ENCODE measurements at regions not wholly inside any gene's neighbourhood (a gene's known extent, or its start where the extent isn't known, plus 50 kb on each side); places are given as distances from the start of the nearest gene placed in this dataset.

DNA sequence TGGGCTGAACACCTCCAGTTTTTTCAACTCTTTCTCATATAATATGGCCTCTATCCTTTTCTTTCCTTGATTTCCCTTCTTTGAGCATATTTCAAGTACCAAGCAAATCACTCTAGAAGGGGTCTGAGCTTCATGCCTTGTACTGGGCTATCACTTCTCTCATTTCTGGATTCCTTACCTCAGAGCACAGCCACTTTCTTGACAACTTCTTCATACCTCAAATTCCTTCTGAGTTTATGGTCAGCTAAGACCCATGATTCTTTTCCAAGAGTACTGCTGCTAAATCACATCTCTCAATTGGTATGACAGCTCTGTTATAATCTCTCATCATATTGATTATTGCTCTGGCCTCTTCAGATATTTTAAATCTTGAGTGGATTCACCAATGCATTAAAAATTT lies 224.8 kb upstream of the ZBED5 start:
- H3K27ac Mint-ChIP-seq: no peak overlapping the region
- no peaks in the 10 kb centered on the region for H3K4me1 Mint-ChIP-seq
- peaks cover 13% of the 10 kb centered on the region for H3K27me3 Mint-ChIP-seq (ENCODE audit: insufficient read depth)

DNA sequence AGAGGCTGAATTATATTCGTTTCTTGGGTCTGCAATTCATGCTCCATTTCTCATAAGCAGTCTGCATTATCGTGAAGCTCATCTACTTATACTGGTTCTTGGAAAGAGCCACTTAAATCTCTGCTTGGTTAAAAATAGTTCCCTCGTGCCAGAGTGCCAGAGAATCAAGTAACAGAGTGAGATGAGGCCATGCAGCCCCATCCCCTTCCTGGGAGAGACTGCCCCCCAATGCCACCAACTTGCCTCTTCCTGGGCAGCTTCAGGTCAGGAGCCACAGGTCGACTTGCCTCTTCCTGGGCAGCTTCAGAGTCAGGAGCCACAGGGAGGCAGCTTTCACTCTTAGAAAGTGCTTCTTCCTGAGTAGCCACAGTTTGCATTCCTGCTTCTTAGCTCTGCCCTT lies 223.9 kb upstream of the ZBED5 start:
- Mint-ChIP-seq H3K4me3 (no peak overlapping the region), H3K27me3 (ENCODE audit: insufficient read depth) (peaks cover 13% of the 10 kb centered on the region), H3K27ac (no peak overlapping the region), H3K36me3 (ENCODE audit: low read depth) (no peaks in the 10 kb centered on the region), H3K9me3 (no peaks in the 10 kb centered on the region), H3K4me1 (peaks cover 2% of the 10 kb centered on the region)
- H3K9me3 ChIP-seq (ENCODE audit: control insufficient read depth, low read length): no peaks in the 10 kb centered on the region
- H3K27me3 ChIP-seq (ENCODE audit: control insufficient read depth, insufficient read depth, low read length, poor library complexity, severe bottlenecking): peaks cover 11% of the 10 kb centered on the region
- peak overlapping the region; percentile 90 for H3K27ac ChIP-seq (ENCODE audit: low read depth, low read length)
- H3K4me1 ChIP-seq (ENCODE audit: control insufficient read depth, insufficient read depth, low read length): no peaks in the 10 kb centered on the region
- no peak for DNase-seq
- TF ChIP-seq, protein P1, sequence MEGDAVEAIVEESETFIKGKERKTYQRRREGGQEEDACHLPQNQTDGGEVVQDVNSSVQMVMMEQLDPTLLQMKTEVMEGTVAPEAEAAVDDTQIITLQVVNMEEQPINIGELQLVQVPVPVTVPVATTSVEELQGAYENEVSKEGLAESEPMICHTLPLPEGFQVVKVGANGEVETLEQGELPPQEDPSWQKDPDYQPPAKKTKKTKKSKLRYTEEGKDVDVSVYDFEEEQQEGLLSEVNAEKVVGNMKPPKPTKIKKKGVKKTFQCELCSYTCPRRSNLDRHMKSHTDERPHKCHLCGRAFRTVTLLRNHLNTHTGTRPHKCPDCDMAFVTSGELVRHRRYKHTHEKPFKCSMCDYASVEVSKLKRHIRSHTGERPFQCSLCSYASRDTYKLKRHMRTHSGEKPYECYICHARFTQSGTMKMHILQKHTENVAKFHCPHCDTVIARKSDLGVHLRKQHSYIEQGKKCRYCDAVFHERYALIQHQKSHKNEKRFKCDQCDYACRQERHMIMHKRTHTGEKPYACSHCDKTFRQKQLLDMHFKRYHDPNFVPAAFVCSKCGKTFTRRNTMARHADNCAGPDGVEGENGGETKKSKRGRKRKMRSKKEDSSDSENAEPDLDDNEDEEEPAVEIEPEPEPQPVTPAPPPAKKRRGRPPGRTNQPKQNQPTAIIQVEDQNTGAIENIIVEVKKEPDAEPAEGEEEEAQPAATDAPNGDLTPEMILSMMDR (conservative IDR thresholded peaks at IDR 0.05): no peak
- 64 to 83% methylated on average over 3 to 4 of the region's 4 CpGs for WGBS, 2 experiments (ENCODE audit: insufficient coverage in 1 of 2, insufficient read length in 1 of 2)
- no peak overlapping the region for H3K4me3 ChIP-seq (ENCODE audit: low read length)
- no peak overlapping the region for H3K9ac ChIP-seq (ENCODE audit: extremely low read depth, low read length, poor library complexity, severe bottlenecking)
- H3K36me3 ChIP-seq (ENCODE audit: control insufficient read depth, insufficient read depth, low read length): no peaks in the 10 kb centered on the region

More for the DNA sequence above, 224.8 kb upstream of the ZBED5 start:
- H3K4me1 ChIP-seq (ENCODE audit: control insufficient read depth, insufficient read depth, low read length): no peaks in the 10 kb centered on the region
- H3K9me3 ChIP-seq (ENCODE audit: control insufficient read depth, low read length): no peaks in the 10 kb centered on the region
- Mint-ChIP-seq H3K36me3 (ENCODE audit: low read depth) (no peaks in the 10 kb centered on the region), H3K4me3 (no peak overlapping the region), H3K9me3 (no peaks in the 10 kb centered on the region)
- DNase-seq: no peak
- H3K27me3 ChIP-seq (ENCODE audit: control insufficient read depth, insufficient read depth, low read length, poor library complexity, severe bottlenecking): peaks cover 11% of the 10 kb centered on the region
- H3K36me3 ChIP-seq (ENCODE audit: control insufficient read depth, insufficient read depth, low read length): no peaks in the 10 kb centered on the region
- no peak overlapping the region for H3K9ac ChIP-seq (ENCODE audit: extremely low read depth, low read length, poor library complexity, severe bottlenecking)
- no peak overlapping the region for H3K27ac ChIP-seq (ENCODE audit: low read depth, low read length)
- H3K4me3 ChIP-seq (ENCODE audit: low read length): no peak overlapping the region
- TF ChIP-seq, protein P1 (conservative IDR thresholded peaks at IDR 0.05): no peak

DNA sequence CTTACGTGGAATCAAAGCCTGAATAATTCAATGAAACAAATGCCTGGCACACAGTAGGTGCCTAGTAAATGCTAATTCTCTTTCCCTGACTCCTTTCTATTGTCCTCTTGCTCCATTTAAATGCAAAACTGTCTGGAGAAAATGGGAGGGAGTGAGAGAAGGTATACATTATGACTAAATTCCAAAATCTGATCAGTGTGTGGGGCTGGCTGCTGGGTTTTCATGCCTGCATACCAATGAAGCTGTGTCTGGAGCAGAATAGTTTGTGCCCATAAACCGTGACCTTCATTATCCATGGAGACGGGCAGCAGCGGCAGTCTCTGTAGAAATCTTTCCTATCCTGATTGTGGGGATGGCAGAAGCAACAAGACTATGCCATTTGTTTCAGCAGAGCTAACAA lies 223.4 kb upstream of the ZBED5 start:
- Mint-ChIP-seq H3K27ac (no peak overlapping the region), H3K4me3 (no peak overlapping the region)

More for the DNA sequence above, 223.4 kb upstream of the ZBED5 start:
- H3K4me3 ChIP-seq (ENCODE audit: low read length): no peak overlapping the region
- TF ChIP-seq, protein P1 (conservative IDR thresholded peaks at IDR 0.05): no peak
- H3K4me1 Mint-ChIP-seq: peaks cover 4% of the 10 kb centered on the region
- no peak overlapping the region for H3K9ac ChIP-seq (ENCODE audit: extremely low read depth, low read length, poor library complexity, severe bottlenecking)
- DNase-seq: no peak
- H3K36me3 Mint-ChIP-seq (ENCODE audit: low read depth): no peaks in the 10 kb centered on the region
- H3K27ac ChIP-seq (ENCODE audit: low read depth, low read length): peak overlapping the region; percentile 90
- peaks cover 13% of the 10 kb centered on the region for H3K27me3 Mint-ChIP-seq (ENCODE audit: insufficient read depth)
- H3K4me1 ChIP-seq (ENCODE audit: control insufficient read depth, insufficient read depth, low read length): peaks cover 1% of the 10 kb centered on the region
- no peaks in the 10 kb centered on the region for H3K9me3 Mint-ChIP-seq
- H3K36me3 ChIP-seq (ENCODE audit: control insufficient read depth, insufficient read depth, low read length): no peaks in the 10 kb centered on the region
- H3K27me3 ChIP-seq (ENCODE audit: control insufficient read depth, insufficient read depth, low read length, poor library complexity, severe bottlenecking): peaks cover 11% of the 10 kb centered on the region
- WGBS, 2 experiments (ENCODE audit: insufficient coverage in 1 of 2, insufficient read length in 1 of 2): 48 to 80% methylated on average over 3 to 4 of the region's 4 CpGs
- H3K9me3 ChIP-seq (ENCODE audit: control insufficient read depth, low read length): no peaks in the 10 kb centered on the region
